ENCODE measurements at regions not wholly inside any gene's neighbourhood (a gene's known extent, or its start where the extent isn't known, plus 50 kb on each side); places are given as distances from the start of the nearest gene placed in this dataset.

DNA sequence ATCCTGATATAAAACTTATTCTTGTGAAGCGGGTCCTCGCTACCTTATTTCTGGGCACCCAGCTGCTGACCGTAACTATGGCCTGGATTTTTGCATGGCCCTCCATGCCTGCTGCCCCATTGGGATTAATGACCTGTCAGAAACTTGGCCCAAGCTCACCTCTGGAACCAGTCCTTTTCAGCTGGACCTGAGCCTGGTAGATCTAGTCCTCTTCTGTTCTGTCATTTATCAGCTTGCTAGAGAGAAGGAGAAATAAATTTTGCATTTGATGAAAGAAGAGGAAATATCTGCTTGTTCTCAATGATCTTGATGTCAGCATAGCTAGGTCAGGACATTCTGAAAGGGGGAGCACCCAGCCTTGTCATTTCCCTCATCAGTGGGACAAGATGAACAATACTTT lies 387.8 kb upstream of the LARGE1 start:
- no peak for FAIRE-seq
- no peaks in the 10 kb centered on the region for H3K36me3 ChIP-seq (ENCODE audit: control insufficient read depth in 2 of 2, extremely low read depth in 1 of 2, insufficient read depth in 2 of 2, low read length in 2 of 2)

DNA sequence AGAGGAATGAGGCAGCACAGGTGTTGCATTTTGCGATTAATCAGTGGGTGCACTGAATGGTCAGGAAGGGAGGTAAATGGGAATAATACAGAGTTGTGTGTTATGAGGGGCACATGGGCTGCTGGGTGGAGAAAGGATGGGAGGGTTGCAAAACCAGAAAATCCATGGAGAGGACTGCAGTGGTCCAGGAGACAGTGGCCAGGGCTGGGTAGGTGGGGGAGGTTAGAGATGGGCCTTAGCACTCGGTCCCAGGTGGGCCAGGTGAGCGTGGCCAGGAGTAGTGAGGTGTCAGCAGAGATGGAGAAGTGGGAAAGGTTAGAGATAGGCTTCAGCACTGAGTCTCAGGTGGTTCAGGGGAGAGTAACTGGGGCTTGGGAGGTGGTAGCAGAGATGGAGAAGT lies 399.1 kb upstream of the LARGE1 start:
- Histone ChIP-seq H3K9ac (ENCODE audit: control insufficient read depth, extremely low read depth, insufficient read depth, low read length) (no peak overlapping the region), H2AFZ (ENCODE audit: control insufficient read depth, low read length) (no peak overlapping the region), H3K79me2 (ENCODE audit: control insufficient read depth, insufficient read depth, low read length) (no peaks in the 10 kb centered on the region), H3K9me1 (ENCODE audit: control insufficient read depth, extremely low read depth, insufficient read depth, low read length) (no peaks in the 10 kb centered on the region), H3K27ac (ENCODE audit: control insufficient read depth, insufficient read depth, low read length) (no peak overlapping the region), H3K27me3 (ENCODE audit: control insufficient read depth, extremely low read depth, insufficient read depth, low read length) (no peaks in the 10 kb centered on the region), H3K4me1 (ENCODE audit: control insufficient read depth, extremely low read depth, insufficient read depth, low read length) (no peaks in the 10 kb centered on the region), H4K20me1 (ENCODE audit: control insufficient read depth, extremely low read depth, insufficient read depth, low read length) (no peaks in the 10 kb centered on the region), H3K4me3 (ENCODE audit: control insufficient read depth in 2 of 3, extremely low read depth in 1 of 3, insufficient read depth in 2 of 3, low read depth in 1 of 3, low read length in 3 of 3) (no peak overlapping the region), H3K9me3 (ENCODE audit: control insufficient read depth, low read depth, low read length) (no peaks in the 10 kb centered on the region), H3K36me3 (ENCODE audit: control insufficient read depth in 2 of 2, extremely low read depth in 1 of 2, insufficient read depth in 2 of 2, low read length in 2 of 2) (no peaks in the 10 kb centered on the region), H3K4me2 (ENCODE audit: control insufficient read depth, extremely low read depth, insufficient read depth, low read depth, low read length) (no peak overlapping the region)
- TF ChIP-seq, protein P1, sequence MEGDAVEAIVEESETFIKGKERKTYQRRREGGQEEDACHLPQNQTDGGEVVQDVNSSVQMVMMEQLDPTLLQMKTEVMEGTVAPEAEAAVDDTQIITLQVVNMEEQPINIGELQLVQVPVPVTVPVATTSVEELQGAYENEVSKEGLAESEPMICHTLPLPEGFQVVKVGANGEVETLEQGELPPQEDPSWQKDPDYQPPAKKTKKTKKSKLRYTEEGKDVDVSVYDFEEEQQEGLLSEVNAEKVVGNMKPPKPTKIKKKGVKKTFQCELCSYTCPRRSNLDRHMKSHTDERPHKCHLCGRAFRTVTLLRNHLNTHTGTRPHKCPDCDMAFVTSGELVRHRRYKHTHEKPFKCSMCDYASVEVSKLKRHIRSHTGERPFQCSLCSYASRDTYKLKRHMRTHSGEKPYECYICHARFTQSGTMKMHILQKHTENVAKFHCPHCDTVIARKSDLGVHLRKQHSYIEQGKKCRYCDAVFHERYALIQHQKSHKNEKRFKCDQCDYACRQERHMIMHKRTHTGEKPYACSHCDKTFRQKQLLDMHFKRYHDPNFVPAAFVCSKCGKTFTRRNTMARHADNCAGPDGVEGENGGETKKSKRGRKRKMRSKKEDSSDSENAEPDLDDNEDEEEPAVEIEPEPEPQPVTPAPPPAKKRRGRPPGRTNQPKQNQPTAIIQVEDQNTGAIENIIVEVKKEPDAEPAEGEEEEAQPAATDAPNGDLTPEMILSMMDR (optimal IDR thresholded peaks at IDR 0.05 in 1 of 3, IDR thresholded peaks at IDR 0.05 in 1 of 3, conservative IDR thresholded peaks at IDR 0.05 in 1 of 3; ENCODE audit: extremely low read depth in 1 of 3, insufficient read depth in 2 of 3, low read length in 3 of 3) = no peak
- no peak for TF ChIP-seq EZH2 (IDR thresholded peaks at IDR 0.05; ENCODE audit: low read length)
- no peak for FAIRE-seq
- DNase-seq (ENCODE audit: low read depth, low spot score) = no peak
- dilution Hi-C loops (cut with MboI; ENCODE audit: extremely low pct_ligation_motif_present, low sequenced_read_pairs) = no loop called here

More for the DNA sequence above, 387.8 kb upstream of the LARGE1 start:
- Histone ChIP-seq H3K79me2 (ENCODE audit: control insufficient read depth, insufficient read depth, low read length) (no peaks in the 10 kb centered on the region), H3K27ac (ENCODE audit: control insufficient read depth, insufficient read depth, low read length) (no peak overlapping the region), H2AFZ (ENCODE audit: control insufficient read depth, low read length) (no peak overlapping the region), H3K4me2 (ENCODE audit: control insufficient read depth, extremely low read depth, insufficient read depth, low read depth, low read length) (no peak overlapping the region), H3K9me1 (ENCODE audit: control insufficient read depth, extremely low read depth, insufficient read depth, low read length) (no peaks in the 10 kb centered on the region), H3K27me3 (ENCODE audit: control insufficient read depth, extremely low read depth, insufficient read depth, low read length) (no peaks in the 10 kb centered on the region), H3K9ac (ENCODE audit: control insufficient read depth, extremely low read depth, insufficient read depth, low read length) (no peak overlapping the region), H3K4me3 (ENCODE audit: control insufficient read depth in 2 of 3, extremely low read depth in 1 of 3, insufficient read depth in 2 of 3, low read depth in 1 of 3, low read length in 3 of 3) (no peak overlapping the region), H3K4me1 (ENCODE audit: control insufficient read depth, extremely low read depth, insufficient read depth, low read length) (no peaks in the 10 kb centered on the region), H4K20me1 (ENCODE audit: control insufficient read depth, extremely low read depth, insufficient read depth, low read length) (no peaks in the 10 kb centered on the region), H3K9me3 (ENCODE audit: control insufficient read depth, low read depth, low read length) (no peaks in the 10 kb centered on the region)
- dilution Hi-C loops (cut with MboI; ENCODE audit: extremely low pct_ligation_motif_present, low sequenced_read_pairs) = no loop called here
- no peak for DNase-seq (ENCODE audit: low read depth, low spot score)
- TF ChIP-seq EZH2 (IDR thresholded peaks at IDR 0.05; ENCODE audit: low read length) = no peak
- TF ChIP-seq, protein P1 (optimal IDR thresholded peaks at IDR 0.05 in 1 of 3, IDR thresholded peaks at IDR 0.05 in 1 of 3, conservative IDR thresholded peaks at IDR 0.05 in 1 of 3; ENCODE audit: extremely low read depth in 1 of 3, insufficient read depth in 2 of 3, low read length in 3 of 3) = no peak

Measured in keratinocyte (primary cell).